WERI-Rb-1 (cell line): ENCODE measurements at regions not wholly inside any gene's neighbourhood (a gene's known extent, or its start where the extent isn't known, plus 50 kb on each side); places are given as distances from the start of the nearest gene placed in this dataset.
"Not testable (repeated sequence)": the region's sequence is repeated elsewhere in the genome, so short reads cannot be mapped to it uniquely, and the experiment has no call there.

Source experiments
- DNase-seq: peaks from one replicate; pipeline ENCODE4 v3.0.0-alpha.2; 2020
- H3K27ac ChIP-seq: fragments of 250-450 bp; sonication (Bioruptor Pico); 2 replicates; pipeline ENCODE4 v1.5.1; 2020; ENCODE audit warnings: mild to moderate bottlenecking, moderate library complexity
- H3K27me3 ChIP-seq: fragments of 250-450 bp; sonication (Bioruptor Pico); 2 replicates; pipeline ENCODE4 v1.5.1; 2021; ENCODE audit warnings: mild to moderate bottlenecking, low read depth, moderate library complexity; ENCODE audit not compliant: insufficient read depth, severe bottlenecking
- H3K36me3 ChIP-seq: fragments of 250-450 bp; sonication (Bioruptor Pico); 2 replicates; pipeline ENCODE4 v1.5.1; 2020; ENCODE audit warnings: mild to moderate bottlenecking, moderate library complexity
- H3K4me3 ChIP-seq: 2 replicates; pipeline ENCODE4 v1.5.1; 2011; ENCODE audit warnings: low read depth, mild to moderate bottlenecking, control low read depth, low read length
- H3K9me3 ChIP-seq: fragments of 250-450 bp; sonication (Bioruptor Pico); 2 replicates; pipeline ENCODE4 v1.5.1; 2021; ENCODE audit warnings: mild to moderate bottlenecking, moderate library complexity; ENCODE audit not compliant: severe bottlenecking
- TF ChIP-seq, protein P1 (sequence below): IDR thresholded peaks from 2 replicates; pipeline ENCODE4 v1.5.1; 2011; ENCODE audit warnings: low read depth, mild to moderate bottlenecking, control low read depth, inconsistent platforms, low read length

- peak overlapping the region; percentile 43 for H3K27ac ChIP-seq
Observed at GRCh38 chr6:103326760-103327757, 1532.7 kb downstream of the HACE1 start.

DNA sequence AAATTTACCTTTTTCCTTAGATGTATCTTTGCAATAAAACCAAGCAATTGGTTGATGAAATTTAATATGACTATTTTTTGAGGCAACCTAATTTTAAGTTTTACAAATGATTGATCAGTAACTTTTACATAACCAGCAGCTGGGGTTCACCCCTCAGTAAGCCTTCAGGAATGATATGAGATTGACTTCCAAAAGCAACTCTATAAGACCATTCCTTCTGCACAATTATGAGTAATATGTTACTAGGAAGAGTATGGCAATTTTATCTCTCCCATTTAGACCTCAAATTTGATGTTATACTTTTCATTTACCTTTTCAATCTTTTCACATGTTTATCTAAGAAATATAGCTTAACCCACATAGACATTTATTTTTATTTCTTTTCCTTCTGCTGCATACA, 1546.3 kb downstream of the HACE1 start:
- peaks cover 6% of the 10 kb centered on the region for H3K9me3 ChIP-seq

More at GRCh38 chr6:103326760-103327757, 1532.7 kb downstream of the HACE1 start:
- Histone ChIP-seq H3K9me3 (no peaks in the 10 kb centered on the region), H3K4me3 (no peak overlapping the region), H3K36me3 (no peaks in the 10 kb centered on the region), H3K27me3 (no peaks in the 10 kb centered on the region)
- peak; percentile 74 for DNase-seq
- TF ChIP-seq, protein P1, sequence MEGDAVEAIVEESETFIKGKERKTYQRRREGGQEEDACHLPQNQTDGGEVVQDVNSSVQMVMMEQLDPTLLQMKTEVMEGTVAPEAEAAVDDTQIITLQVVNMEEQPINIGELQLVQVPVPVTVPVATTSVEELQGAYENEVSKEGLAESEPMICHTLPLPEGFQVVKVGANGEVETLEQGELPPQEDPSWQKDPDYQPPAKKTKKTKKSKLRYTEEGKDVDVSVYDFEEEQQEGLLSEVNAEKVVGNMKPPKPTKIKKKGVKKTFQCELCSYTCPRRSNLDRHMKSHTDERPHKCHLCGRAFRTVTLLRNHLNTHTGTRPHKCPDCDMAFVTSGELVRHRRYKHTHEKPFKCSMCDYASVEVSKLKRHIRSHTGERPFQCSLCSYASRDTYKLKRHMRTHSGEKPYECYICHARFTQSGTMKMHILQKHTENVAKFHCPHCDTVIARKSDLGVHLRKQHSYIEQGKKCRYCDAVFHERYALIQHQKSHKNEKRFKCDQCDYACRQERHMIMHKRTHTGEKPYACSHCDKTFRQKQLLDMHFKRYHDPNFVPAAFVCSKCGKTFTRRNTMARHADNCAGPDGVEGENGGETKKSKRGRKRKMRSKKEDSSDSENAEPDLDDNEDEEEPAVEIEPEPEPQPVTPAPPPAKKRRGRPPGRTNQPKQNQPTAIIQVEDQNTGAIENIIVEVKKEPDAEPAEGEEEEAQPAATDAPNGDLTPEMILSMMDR: no peak

GRCh38 chr6:103294376-103294775, 1565.3 kb downstream of the HACE1 start:
- H3K36me3 ChIP-seq, H3K9me3 ChIP-seq, H3K27ac ChIP-seq, H3K27me3 ChIP-seq, DNase-seq, H3K4me3 ChIP-seq: not testable (repeated sequence)

More for the DNA sequence above, 1546.3 kb downstream of the HACE1 start:
- H3K27me3 ChIP-seq: no peaks in the 10 kb centered on the region
- no peaks in the 10 kb centered on the region for H3K36me3 ChIP-seq
- no peak overlapping the region for H3K4me3 ChIP-seq
- DNase-seq: no peak
- TF ChIP-seq, protein P1: no peak
- no peak overlapping the region for H3K27ac ChIP-seq

GRCh38 chr6:103284835-103285234, 1574.9 kb downstream of the HACE1 start:
- H3K27ac ChIP-seq: no peak overlapping the region
- TF ChIP-seq, protein P1: no peak
- no peak for DNase-seq

GRCh38 chr6:103280417-103280816, 1579.3 kb downstream of the HACE1 start:
- TF ChIP-seq, protein P1: no peak
- no peak overlapping the region for H3K27ac ChIP-seq
- DNase-seq: no peak
- no peaks in the 10 kb centered on the region for H3K9me3 ChIP-seq
- no peak overlapping the region for H3K4me3 ChIP-seq
- no peaks in the 10 kb centered on the region for H3K27me3 ChIP-seq
- no peaks in the 10 kb centered on the region for H3K36me3 ChIP-seq

More at GRCh38 chr6:103284835-103285234, 1574.9 kb downstream of the HACE1 start:
- Histone ChIP-seq H3K9me3 (no peaks in the 10 kb centered on the region), H3K27me3 (no peaks in the 10 kb centered on the region), H3K4me3 (no peak overlapping the region), H3K36me3 (no peaks in the 10 kb centered on the region)

DNA sequence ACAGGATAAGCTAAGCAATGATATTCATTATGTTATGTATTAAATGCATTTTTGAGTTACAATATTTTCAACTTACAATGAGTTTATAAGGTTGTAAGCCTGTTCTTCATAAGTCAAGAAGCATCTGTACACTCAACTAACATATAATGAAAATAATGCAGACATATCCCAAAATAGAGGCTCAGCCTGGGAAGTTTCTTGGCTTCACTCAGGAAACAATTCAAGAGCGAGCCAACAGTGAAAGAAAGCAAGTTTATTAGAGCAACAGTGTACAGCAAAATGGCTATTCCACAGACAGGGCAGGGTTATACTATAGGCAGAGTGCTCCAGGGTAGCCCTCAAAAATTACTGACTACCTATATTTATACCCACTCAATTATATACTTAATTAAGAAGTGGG, 1581.8 kb downstream of the HACE1 start:
- TF ChIP-seq, protein P1: no peak

More for the DNA sequence above, 1581.8 kb downstream of the HACE1 start:
- H3K27me3 ChIP-seq: no peaks in the 10 kb centered on the region
- no peaks in the 10 kb centered on the region for H3K36me3 ChIP-seq
- no peak for DNase-seq
- H3K4me3 ChIP-seq: no peak overlapping the region
- no peaks in the 10 kb centered on the region for H3K9me3 ChIP-seq
- no peak overlapping the region for H3K27ac ChIP-seq
